NCI-H128 (cell line): ENCODE measurements at regions not wholly inside any gene's neighbourhood (a gene's known extent, or its start where the extent isn't known, plus 50 kb on each side); places are given as distances from the start of the nearest gene placed in this dataset.

Experiments
- DNase-seq: peaks from one replicate; lab custom pipeline; 2025; ENCODE audit not compliant: unreplicated experiment; lab: John Stamatoyannopoulos, UW

DNA sequence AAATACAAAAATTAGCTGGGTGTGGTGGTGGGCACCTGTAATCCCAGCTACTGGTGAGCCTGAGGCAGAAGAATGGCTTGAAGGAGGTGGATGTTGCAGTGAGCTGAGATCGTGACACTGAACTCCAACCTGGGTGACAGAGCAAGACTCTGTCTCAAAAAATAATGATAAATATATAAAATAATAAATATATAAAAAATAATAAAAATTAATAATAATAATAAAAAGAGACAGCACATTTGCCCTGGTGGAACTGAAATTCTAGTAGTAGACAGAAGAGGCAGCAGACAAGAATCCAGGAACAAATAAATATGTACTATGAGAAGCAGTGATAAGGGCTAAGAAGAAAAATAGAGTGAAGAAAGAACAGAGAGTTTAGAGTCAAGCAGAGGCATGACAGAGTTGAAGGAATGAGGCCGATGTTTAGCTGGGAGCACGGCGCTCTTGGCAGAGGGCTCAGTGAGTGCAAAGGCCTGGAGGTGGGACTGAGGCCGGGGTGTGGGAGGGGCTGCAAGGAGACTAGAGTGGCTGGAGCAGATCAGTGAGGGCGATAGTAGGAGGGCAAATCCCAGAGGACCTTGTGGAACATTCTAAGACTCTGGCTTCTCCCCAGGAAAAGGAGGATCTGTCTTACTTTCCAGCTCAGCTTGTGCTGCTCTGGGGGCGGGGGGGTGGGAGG lies 410.3 kb downstream of the MN1 start:
- no peak for DNase-seq

DNA sequence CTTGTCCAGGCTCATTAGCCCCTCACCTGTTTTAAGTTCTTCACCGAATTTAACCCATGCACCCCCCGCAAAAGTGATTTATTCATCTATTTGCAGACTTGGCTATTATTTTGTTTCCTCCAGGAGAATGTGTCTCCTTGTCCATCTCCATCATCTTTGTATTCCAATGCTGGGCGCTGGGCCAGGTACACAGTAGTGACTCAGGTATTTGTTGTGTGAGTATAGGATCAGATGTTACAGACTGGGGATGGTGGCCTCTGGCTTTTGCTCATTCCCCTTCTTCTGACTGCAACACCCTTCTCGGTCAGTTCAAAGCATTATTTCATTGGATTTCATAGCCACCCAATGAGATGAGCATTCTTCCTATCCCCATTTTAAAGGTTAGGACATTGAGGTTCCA lies 408.2 kb downstream of the MN1 start:
- DNase-seq = no peak

DNA sequence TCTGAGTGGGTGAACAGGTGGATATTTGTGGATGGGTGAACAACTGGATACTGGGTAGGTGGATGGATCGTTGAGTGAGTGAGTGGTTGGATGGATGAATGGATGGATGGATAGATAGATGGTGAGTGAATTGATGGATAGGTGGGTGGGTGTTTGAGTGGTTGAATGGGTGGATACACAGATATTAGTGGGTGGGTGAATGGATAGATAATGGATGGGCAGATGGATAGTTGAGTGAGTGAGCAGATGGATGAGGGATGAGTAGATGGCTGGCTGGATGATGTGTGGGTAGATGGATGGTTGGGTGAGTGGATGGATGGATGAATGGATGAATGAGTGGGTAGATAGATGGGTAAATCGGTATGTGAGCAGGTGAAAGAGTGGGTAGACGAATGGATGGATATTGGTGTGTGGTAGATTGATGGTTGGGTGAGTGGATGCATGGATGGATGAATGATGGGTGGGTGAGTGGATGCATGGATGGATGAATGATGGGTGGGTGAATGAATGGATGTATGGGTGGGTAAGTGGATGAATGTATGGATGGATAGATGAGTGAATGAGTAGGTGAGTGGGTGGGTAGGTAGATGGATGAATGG lies 406.7 kb downstream of the MN1 start:
- no peak for DNase-seq

- DNase-seq = no peak
These were observed 404.3 kb downstream of the MN1 start for GRCh38 chr22:27397036-27397953.

- DNase-seq = no peak
These were observed 403.6 kb downstream of the MN1 start for GRCh38 chr22:27397954-27398342.

DNA sequence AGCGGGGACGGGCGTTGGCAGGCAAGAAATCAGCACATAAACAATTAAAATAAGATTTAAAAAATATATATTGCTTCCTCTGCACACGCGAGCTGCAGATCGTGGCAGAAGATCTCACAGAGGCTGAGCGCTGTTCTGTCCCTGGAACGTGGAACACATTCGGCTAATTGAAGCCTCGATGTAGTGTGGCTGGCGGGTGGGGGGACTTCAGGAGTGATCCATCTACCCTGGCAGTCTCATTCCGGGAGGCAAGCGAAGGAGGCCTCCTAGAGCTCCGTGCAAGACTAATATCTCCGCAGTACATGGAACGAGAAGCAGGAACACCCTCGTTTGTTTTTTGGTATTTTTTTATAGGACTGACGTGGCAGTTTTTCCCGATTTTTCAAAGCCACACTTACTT lies 402.4 kb downstream of the MN1 start:
- no peak for DNase-seq

GRCh38 chr22:27400811-27401210 lies 400.7 kb downstream of the MN1 start:
- DNase-seq = no peak

DNA sequence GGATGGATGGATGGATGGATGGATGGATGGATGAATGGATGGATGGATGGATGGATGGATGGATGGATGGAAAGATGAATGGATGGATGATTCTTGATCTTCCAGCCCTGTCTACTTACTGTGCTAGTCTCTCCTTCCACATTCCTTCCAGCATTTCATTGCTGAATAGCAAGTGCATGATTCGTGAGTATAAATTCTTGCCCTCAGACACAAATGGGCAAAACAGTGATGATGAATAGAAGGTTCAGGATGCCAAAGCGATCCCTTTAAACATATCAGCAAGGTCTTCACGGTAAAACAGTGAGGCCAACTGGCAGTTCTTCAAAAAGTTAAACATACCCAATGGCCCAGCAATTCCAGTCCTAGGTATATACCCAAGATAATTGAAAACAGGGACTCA lies 400.2 kb downstream of the MN1 start:
- no peak for DNase-seq

- DNase-seq = no peak
These were observed 397.1 kb downstream of the MN1 start for GRCh38 chr22:27404441-27404840.

- no peak for DNase-seq
These were observed 395.7 kb downstream of the MN1 start for GRCh38 chr22:27405672-27406388.

GRCh38 chr22:27406389-27406861 lies 395.1 kb downstream of the MN1 start:
- DNase-seq = no peak

- no peak for DNase-seq
These were observed 394.1 kb downstream of the MN1 start for GRCh38 chr22:27407369-27407985.

DNA sequence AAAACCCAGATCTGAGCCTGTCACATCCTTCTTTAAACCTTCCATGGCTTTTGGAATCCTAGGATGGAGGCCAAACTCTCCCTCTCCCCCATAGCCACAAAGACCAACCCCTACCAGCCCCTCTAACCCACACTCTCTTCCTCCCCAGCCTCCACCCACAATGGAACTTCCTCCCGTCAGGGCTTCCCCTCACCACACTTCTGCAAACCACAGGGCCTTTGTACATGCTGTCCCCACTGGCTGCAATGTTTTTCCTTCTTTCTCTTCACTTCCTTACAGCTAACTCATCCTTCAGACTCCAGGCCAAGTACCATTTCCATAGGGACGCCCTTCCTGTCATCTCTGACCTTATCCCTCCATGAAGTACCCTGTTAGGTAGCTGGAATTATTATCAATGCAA lies 393.5 kb downstream of the MN1 start:
- DNase-seq = no peak

GRCh38 chr22:27409299-27409698 lies 392.3 kb downstream of the MN1 start:
- DNase-seq = no peak

- no peak for DNase-seq
These were observed 388.6 kb downstream of the MN1 start for GRCh38 chr22:27412866-27413445.

- DNase-seq = no peak
These were observed 387.9 kb downstream of the MN1 start for GRCh38 chr22:27413702-27414101.

DNA sequence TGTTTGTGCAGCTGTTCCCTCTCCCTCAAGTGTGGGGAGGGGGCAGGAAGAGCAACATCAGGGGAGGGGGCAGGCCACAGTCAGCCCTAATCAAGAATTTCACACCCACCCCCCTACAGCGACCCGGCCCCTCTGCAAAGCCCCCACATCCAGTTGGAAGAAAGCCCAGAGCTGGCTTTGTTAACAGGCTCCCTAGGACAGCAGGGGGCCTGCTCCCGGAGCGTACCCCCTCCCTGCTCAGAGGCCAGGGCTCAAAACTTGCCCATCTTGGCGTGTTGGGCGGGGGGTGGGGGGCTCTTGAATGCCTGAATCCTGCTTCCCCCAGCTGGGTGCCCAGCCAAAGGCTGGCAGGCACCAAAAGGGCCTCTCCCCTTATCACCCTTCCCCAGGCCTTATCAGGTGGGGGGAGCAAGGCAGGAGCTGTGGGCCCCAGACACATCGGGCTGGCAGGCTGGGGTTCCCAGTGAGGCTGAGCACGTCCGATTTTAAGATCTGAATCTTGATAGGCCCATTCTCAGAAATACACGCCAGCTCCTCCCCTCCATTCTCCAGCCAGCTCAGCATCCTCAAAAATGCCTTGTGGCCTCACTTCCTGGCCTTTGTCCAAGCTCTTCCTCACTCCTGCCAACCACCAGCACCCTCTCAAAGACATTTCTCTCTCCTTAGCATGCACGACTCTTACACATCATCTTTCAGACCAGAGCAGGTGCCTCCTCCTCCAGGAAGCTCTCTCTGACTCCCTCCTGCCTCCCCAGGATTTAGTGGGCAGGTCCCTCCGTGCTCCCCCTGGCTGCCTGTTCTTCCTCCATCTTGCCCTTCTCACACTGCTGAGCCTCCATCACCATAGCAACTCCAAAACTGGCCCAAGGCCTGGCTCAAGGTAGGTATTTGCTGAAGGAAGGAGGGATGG lies 384.8 kb downstream of the MN1 start:
- no peak for DNase-seq

- no peak for DNase-seq
These were observed 384.1 kb downstream of the MN1 start for GRCh38 chr22:27417421-27417814.

GRCh38 chr22:27418261-27418660 lies 383.3 kb downstream of the MN1 start:
- no peak for DNase-seq
